NCI-H187 (cell line): ENCODE measurements at regions not wholly inside any gene's neighbourhood (a gene's known extent, or its start where the extent isn't known, plus 50 kb on each side); places are given as distances from the start of the nearest gene placed in this dataset.

ENCODE experiments used
- DNase-seq, 2 experiments: peaks; one replicate each; lab custom pipeline; 2025; lab: John Stamatoyannopoulos, UW

DNA sequence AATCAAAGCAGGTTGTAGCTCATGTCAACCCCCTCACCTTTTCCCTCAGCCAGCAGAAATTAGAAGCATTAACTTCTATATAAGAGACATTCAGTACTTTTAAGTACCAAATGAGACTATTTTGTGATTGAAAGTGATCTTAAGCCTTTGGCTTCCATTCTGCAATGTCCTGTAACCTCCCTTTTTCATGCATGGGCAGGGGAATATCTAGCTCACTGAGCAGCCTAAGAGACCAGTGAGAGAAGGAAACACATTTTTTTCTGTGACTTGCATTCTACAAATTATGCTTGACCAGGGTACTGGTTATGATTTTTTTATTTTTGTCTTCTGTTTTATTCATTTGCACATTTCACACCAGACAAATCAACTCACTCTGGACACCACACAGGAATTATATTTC is 369.6 kb downstream of the KCTD12 start:
- DNase-seq = no peak

- no peak for DNase-seq
These were observed 370.2 kb downstream of the KCTD12 start for GRCh38 chr13:76516013-76516412.

DNA sequence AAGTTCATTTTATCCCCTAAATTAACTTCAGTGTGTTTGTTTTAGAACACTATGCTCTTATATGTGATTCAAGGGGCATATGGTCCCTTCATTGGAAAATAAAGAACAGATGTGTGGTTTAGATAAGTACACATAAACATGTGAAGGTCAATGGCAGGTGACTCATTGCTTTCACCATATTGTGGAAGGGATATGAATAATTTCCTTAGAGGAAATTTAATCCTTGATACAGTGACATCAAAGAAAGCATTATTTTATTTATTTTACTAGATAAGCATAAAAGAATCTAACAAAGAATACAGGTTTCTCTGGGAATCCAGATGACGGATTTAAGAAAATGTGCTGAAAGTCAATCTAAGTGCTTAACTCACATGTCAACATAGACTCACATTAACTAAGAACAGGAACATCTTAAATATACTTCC is 373.5 kb downstream of the KCTD12 start:
- no peak for DNase-seq

DNA sequence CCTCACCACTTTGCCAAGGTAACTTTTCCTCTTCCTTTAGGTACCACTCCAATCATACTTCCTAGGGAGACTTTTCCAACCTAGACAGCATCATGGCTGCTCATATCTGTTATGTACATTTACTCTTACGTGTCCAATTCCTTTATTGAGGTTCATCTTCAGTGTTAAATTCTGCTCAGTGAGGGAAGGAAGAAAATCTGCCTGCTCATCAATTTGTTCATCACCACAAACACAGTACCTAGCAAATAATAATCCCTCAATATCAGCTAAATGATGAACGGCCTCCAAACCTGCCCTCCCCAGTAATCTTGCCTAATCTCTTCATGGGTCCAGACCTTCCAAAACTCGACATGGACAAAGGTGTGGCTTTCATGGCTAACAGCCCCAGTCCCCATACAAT is 380.8 kb downstream of the KCTD12 start:
- DNase-seq = no peak

DNA sequence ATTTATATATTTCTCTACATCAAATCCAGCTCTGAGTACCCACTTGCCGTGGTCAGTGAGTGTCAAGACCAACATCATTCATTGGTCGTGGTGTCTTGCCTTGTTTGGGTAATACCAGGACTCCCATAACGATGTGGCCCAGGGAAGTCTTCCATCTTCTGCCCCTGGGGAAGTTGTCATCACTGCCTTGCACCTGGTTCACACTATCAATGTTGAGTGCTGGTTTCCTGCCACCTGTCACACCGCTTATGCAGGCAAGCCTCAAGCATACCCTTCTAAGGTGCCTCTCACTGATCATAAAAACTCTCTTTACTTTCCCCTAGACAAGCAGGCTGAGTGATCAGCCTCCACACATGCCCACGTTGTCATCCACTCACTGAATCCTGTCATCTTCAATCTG is 382.4 kb downstream of the KCTD12 start:
- DNase-seq = no peak

DNA sequence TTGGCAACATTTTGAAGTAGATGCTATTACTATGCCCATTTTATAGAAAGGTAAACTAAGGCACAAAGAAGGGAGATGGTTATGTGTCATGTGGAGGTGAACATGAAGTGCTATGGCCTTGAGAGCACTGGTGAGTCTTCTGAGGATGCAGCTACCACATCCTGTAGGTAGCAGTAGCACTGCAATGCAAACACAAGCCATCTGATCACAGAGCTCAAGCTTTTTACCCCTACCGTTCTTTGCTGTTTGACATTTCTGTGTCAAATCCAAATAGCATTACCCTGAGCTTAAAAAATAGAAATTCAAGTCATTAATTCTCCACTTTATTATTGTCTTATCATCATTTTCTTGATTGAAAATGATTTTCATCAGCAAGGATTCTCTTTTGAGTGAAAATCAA is 382.9 kb downstream of the KCTD12 start:
- DNase-seq = no peak

GRCh38 chr13:76500894-76501293 is 385.3 kb downstream of the KCTD12 start:
- DNase-seq = no peak

- no peak for DNase-seq
These were observed 386.3 kb downstream of the KCTD12 start for GRCh38 chr13:76499891-76500290.

- no peak for DNase-seq
These were observed 396.9 kb downstream of the KCTD12 start for GRCh38 chr13:76489274-76489673.

GRCh38 chr13:76481738-76482137 is 404.5 kb downstream of the KCTD12 start:
- DNase-seq = no peak

DNA sequence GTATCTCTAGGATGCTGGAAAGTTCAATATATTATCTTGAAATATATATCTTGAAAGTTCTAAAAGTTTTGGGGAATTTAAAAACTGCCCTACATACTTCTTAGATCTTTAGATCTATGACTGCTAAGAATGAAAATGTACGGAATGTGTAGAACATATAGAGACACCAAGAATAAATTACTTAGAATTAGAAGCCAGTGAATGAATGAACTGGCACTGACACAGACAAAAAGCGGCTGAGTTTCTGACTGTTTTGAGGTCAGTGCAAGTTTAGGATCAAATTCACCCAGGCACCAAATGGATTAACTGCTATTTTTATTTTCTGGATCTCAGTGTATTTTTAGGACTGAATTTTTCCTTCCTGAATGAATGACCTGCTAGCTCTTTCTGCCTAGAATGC is 411.2 kb downstream of the KCTD12 start:
- DNase-seq = no peak

DNA sequence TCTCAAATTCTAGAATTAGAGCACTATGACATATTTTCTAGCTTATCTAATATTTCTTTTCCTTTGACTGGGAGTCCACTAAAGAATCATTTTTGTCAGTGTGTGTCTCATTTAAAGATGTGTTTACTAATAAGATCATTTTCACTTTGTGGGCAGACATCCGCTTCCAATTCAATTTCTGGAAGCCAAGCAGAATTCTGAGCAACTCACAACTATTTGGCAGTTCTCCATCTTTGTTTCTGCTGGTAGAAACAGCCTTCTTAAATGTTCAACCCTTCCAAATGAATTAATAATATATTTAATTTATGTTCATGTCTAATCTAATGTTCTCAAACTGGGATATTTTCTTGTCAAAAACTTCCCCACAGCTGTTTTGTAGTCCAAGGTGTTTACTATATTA is 411.8 kb downstream of the KCTD12 start:
- DNase-seq = no peak

- peak; percentile 18 to 64 for DNase-seq
These were observed 412.6 kb downstream of the KCTD12 start for GRCh38 chr13:76473552-76474134.

GRCh38 chr13:76472916-76473315 is 413.3 kb downstream of the KCTD12 start:
- no peak for DNase-seq

DNA sequence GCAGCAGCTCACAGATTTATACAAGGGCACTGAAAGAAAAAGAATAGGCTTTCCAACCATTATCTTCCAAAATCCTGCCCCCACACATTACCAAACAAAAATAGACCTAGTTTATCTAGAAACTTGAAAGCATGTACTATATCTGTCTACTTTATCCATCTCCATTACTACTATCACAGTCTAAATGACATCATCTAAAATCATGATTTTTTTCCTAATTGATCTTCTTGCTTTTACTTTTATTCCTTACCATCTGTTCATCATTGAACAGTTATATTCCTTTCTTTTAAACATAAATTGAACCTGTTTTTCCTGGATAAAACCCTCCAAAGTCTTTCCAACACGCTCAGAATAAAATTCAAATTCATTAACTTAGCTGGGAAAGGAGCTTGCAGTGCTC is 414.7 kb downstream of the KCTD12 start:
- no peak for DNase-seq

DNA sequence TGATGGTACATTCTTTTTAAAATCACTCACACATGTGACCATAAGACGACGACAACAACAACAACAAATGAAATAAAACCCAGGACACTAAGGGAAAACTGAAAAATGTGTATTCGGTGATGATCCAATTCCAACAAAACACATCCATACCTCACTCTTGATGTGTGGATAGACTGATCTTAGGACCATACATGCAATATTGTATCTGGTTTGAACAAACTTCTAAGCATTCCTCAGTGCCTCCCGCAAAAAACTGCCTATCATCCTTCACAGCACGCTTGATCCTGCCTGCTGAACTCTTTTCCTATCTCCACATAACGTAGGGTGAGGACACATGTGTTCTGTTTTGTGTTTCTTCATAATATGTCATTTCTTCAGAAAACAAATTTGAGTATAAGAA is 415.2 kb downstream of the KCTD12 start:
- no peak for DNase-seq

DNA sequence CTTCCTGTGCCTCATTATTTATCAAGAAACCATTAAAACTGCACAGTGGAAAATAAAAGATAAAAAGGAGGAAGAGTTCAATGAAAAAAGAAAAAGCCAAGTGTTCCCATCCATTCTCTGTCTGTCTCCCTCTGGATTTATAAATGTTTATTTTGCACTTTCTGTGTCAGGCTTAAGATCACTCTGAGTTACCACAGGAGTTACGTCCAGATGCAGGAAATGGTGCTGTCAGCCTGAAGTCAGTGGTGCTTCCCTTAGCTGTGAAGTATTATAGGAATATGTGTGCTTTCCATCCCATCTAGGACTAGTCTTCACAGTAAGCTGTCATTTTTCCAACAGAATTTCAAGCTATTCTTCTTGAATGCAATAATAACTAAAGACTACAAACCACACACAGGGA is 420.2 kb downstream of the KCTD12 start:
- DNase-seq = no peak

DNA sequence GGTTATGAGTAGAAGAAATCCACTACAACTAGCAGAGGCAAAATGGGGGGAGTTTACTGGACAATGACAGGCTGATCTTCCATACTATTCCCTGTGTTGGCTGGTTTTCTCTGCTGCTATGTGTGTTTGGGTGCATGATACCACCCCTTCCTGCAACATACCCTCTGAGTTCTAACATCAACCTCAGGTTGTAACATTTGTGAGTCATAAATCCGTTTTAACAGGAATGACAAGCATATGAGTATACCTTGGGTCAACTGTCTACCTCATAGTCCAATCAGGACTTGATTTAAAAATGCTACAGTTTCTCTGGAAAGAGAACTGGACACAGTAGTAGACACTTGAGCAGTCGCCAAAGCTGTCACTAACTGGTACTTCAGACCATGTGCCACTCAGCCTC is 422.9 kb downstream of the KCTD12 start:
- DNase-seq = no peak

DNA sequence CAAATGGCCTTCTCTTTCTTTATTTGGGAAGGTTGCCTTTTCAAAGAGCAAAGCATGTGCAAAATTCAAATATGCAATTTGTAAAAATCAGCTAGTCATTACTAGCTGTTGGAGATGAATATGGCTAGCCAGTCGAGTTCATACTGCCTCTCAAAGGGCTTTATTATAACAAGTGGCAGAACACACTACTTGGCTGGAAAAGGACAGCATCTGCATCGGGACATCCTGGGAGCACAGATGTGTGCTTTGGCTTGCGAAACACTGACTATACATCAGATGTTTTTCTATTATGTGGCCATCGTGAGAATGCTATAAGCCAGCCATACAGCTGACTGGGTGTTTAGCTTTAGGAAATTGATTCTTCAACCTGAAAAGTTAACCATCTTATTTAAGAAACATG is 424.2 kb downstream of the KCTD12 start:
- no peak for DNase-seq

DNA sequence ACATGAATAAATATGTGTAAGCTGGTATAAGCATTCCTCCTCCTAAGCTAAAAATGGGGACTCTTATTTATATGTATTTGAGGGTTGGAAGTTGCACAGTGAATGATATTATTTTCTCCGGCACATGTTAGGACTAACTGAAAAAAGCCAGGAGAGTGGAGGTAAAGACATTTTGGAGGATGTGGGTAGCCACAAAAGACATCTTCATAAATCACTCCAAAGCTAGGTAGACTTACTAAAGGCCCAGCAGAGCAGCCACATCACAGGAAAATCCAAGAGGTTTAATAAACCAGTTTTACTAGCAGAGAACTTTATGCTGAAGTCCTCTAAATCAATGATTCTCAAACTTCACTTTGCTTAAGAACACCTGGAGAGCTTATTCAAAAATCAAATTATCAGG is 424.7 kb downstream of the KCTD12 start:
- no peak for DNase-seq

DNA sequence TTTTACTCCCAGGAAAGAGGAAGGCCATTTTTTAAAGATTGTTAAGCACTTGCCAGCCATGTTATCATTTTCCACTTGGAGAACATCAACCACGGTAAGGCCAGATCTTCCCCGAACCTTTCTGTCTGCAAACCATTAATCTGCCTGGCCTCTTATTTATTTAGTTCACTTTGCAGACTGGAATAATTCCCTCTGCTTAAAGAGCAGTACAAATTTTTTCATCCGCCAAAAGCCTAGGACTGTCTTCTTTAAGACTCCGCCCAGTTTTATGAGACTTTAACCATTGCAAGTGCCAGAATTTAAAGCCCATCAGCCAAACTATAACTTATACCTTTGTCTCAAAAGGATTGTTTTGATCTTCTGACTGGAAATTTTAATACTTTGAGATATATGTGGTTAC is 426.3 kb downstream of the KCTD12 start:
- DNase-seq = no peak

DNA sequence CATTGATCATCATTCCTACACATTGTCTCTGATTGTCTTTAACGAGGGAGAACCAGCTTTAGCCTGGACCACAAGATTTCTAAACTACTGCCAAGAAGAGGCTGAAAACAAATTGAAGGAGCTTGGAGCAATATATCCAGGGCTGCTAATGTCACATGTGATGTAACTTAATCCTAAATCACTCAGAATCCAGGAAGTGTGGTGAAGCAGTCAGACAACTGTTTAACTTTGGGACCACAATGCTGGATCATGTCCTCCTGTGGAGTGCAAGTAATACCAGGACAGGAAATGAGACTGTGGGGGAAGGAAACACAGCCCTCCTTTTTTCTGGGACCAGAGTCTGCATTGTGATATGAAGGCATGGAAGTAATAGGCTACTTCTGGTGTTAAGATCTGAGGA is 430.2 kb downstream of the KCTD12 start:
- no peak for DNase-seq

- no peak for DNase-seq
These were observed 431.2 kb downstream of the KCTD12 start for GRCh38 chr13:76454991-76455390.

GRCh38 chr13:76449716-76450115 is 436.5 kb downstream of the KCTD12 start:
- no peak for DNase-seq

- DNase-seq = no peak
These were observed 440.0 kb downstream of the KCTD12 start for GRCh38 chr13:76446191-76446590.
